HG03045 (cell line): ENCODE measurements at regions not wholly inside any gene's neighbourhood (a gene's known extent, or its start where the extent isn't known, plus 50 kb on each side); places are given as distances from the start of the nearest gene placed in this dataset.
"Not testable (repeated sequence)": the region's sequence is repeated elsewhere in the genome, so short reads cannot be mapped to it uniquely, and the experiment has no call there.

Experiments
- ATAC-seq: cut with Tn5 transposase; IDR thresholded peaks from one replicate; pipeline ENCODE4 v1.9.1; 2021; ENCODE audit warnings: mild to moderate bottlenecking, moderate library complexity; ENCODE audit not compliant: unreplicated experiment

- no peak for ATAC-seq
Measured at GRCh38 chr13:50406831-50407230, 391.6 kb downstream of the KCNRG start.

GRCh38 chr13:50408068-50408467 is 392.8 kb downstream of the KCNRG start:
- ATAC-seq = no peak

GRCh38 chr13:50409220-50409619 is 394.0 kb downstream of the KCNRG start:
- ATAC-seq = no peak

GRCh38 chr13:50410921-50411746 is 395.9 kb downstream of the KCNRG start:
- ATAC-seq = no peak

- ATAC-seq = no peak
Measured at GRCh38 chr13:50412046-50412617, 396.9 kb downstream of the KCNRG start.

- ATAC-seq = no peak
Measured at GRCh38 chr13:50414640-50415039, 399.4 kb downstream of the KCNRG start.

- ATAC-seq = no peak
Measured at GRCh38 chr13:50415428-50415827, 400.2 kb downstream of the KCNRG start.

GRCh38 chr13:50417597-50417996 is 402.4 kb downstream of the KCNRG start:
- ATAC-seq = no peak

GRCh38 chr13:50419331-50419865 is 404.2 kb downstream of the KCNRG start:
- ATAC-seq = no peak

GRCh38 chr13:50419896-50420295 is 404.7 kb downstream of the KCNRG start:
- no peak for ATAC-seq

- no peak for ATAC-seq
Measured at GRCh38 chr13:50420718-50421472, 405.7 kb downstream of the KCNRG start.

- ATAC-seq = no peak
Measured at GRCh38 chr13:50421473-50422130, 406.4 kb downstream of the KCNRG start.

- ATAC-seq = no peak
Measured at GRCh38 chr13:50422181-50423148, 407.2 kb downstream of the KCNRG start.

- ATAC-seq = no peak
Measured at GRCh38 chr13:50424993-50425392, 409.7 kb downstream of the KCNRG start.

- ATAC-seq = no peak
Measured at GRCh38 chr13:50425772-50426171, 410.5 kb downstream of the KCNRG start.

- ATAC-seq = no peak
Measured at GRCh38 chr13:50426927-50427326, 411.7 kb downstream of the KCNRG start.

- not testable (repeated sequence) for ATAC-seq
Measured at GRCh38 chr13:50427511-50427910, 412.3 kb downstream of the KCNRG start.

GRCh38 chr13:50428183-50428877 is 413.1 kb downstream of the KCNRG start:
- no peak for ATAC-seq

- no peak for ATAC-seq
Measured at GRCh38 chr13:50435011-50435410, 408.5 kb downstream of the DLEU7 start.
